Breast epithelium (tissue), 4 donors: ENCODE measurements at regions not wholly inside any gene's neighbourhood (a gene's known extent, or its start where the extent isn't known, plus 50 kb on each side); places are given as distances from the start of the nearest gene placed in this dataset.

Source experiments
- DNase-seq, 2 donors: peaks; one replicate each; pipeline ENCODE4 v3.0.0-alpha.2; 2019; ENCODE audit warnings: low spot score in 2 of 2
- H3K27ac ChIP-seq, 2 donors: fragments of 200-600 bp; sonication (generic) in 1 of 2; one replicate each; pipeline ENCODE4 v1.5.1; 2016 to 2019; ENCODE audit warnings: mild to moderate bottlenecking in 1 of 2
- H3K27me3 ChIP-seq, 2 donors: fragments of 200-600 bp; sonication (generic) in 1 of 2; one replicate each; pipeline versions ENCODE4 v1.5.1 to v1.6.0; 2017 to 2019; ENCODE audit warnings: control low read depth in 1 of 2, mild to moderate bottlenecking in 1 of 2
- H3K36me3 ChIP-seq: fragments of 200-600 bp; one replicate; pipeline ENCODE4 v1.5.1; 2019
- H3K4me1 ChIP-seq, 2 donors: fragments of 200-600 bp; sonication (generic); one replicate each; pipeline ENCODE4 v1.5.1; 2016 to 2019; ENCODE audit warnings: control low read depth in 1 of 2
- H3K4me3 ChIP-seq, 3 donors: fragments of 200-600 bp; sonication (generic); 1 replicate in 2 of 3; 2 replicates in 1 of 3; pipeline ENCODE4 v1.5.1; 2016 to 2019; ENCODE audit warnings: mild to moderate bottlenecking in 3 of 3, moderate library complexity in 2 of 3
- H3K9me3 ChIP-seq, 2 donors: fragments of 200-600 bp; sonication (generic) in 1 of 2; one replicate each; pipeline ENCODE4 v1.5.1; 2016 to 2019; ENCODE audit warnings: control low read depth in 1 of 2
- POLR2A ChIP-seq: fragments of 450-650 bp; IDR thresholded peaks from one replicate; pipeline ENCODE4 v1.6.1; 2016; ENCODE audit warnings: antibody characterized with exemption, mild to moderate bottlenecking, moderate library complexity
- POLR2AphosphoS5 ChIP-seq, 3 donors: sonication (generic); formaldehyde crosslinking; IDR thresholded peaks; one replicate each; pipeline ENCODE4 v1.6.1; 2017; ENCODE audit warnings: antibody characterized with exemption in 3 of 3
- intact Hi-C: fragments of 100-400 bp; cut with DNase I; formaldehyde crosslinking; loops from one replicate; pipeline ENCODE4 v1.15.1; 2023; ENCODE audit warnings: low total_unique reads
- TF ChIP-seq, protein P1 (sequence below), 3 donors: fragments of 450-650 bp; IDR thresholded peaks; one replicate each; pipeline ENCODE4 v1.5.1; 2016 to 2017; ENCODE audit warnings: antibody characterized with exemption in 3 of 3, mild to moderate bottlenecking in 3 of 3, moderate library complexity in 3 of 3

DNA sequence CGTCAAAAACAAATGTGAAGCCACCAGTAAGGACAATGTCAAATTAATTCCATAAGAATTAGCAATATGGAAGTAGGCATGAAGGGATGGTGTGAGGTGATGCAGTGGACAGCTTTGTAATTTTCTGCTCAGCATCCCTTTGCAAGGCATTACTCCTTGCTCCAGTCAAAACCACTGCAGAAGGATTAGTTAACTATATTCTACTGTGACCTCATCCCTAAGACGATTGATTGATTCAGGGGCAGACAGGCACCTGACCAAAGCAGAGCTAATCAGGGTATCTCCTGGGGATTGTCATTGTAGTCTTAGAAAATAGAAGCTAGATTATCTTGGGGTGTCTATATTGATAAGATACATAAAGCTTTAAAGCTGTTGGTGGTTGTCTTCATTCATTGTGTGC lies 98.7 kb downstream of the NMUR2 start:
- TF ChIP-seq POLR2AphosphoS5 (IDR thresholded peaks at IDR 0.05) (no peak), POLR2A (no peak)
- TF ChIP-seq, protein P1, sequence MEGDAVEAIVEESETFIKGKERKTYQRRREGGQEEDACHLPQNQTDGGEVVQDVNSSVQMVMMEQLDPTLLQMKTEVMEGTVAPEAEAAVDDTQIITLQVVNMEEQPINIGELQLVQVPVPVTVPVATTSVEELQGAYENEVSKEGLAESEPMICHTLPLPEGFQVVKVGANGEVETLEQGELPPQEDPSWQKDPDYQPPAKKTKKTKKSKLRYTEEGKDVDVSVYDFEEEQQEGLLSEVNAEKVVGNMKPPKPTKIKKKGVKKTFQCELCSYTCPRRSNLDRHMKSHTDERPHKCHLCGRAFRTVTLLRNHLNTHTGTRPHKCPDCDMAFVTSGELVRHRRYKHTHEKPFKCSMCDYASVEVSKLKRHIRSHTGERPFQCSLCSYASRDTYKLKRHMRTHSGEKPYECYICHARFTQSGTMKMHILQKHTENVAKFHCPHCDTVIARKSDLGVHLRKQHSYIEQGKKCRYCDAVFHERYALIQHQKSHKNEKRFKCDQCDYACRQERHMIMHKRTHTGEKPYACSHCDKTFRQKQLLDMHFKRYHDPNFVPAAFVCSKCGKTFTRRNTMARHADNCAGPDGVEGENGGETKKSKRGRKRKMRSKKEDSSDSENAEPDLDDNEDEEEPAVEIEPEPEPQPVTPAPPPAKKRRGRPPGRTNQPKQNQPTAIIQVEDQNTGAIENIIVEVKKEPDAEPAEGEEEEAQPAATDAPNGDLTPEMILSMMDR (IDR thresholded peaks at IDR 0.05) = no peak
- no peak overlapping the region for H3K4me3 ChIP-seq
- H3K4me1 ChIP-seq = no peaks in the 10 kb centered on the region
- no peaks in the 10 kb centered on the region for H3K27me3 ChIP-seq
- intact Hi-C loops = no loop called here
- no peak overlapping the region for H3K27ac ChIP-seq
- DNase-seq = no peak
- H3K36me3 ChIP-seq = no peaks in the 10 kb centered on the region
- H3K9me3 ChIP-seq = no peaks in the 10 kb centered on the region

DNA sequence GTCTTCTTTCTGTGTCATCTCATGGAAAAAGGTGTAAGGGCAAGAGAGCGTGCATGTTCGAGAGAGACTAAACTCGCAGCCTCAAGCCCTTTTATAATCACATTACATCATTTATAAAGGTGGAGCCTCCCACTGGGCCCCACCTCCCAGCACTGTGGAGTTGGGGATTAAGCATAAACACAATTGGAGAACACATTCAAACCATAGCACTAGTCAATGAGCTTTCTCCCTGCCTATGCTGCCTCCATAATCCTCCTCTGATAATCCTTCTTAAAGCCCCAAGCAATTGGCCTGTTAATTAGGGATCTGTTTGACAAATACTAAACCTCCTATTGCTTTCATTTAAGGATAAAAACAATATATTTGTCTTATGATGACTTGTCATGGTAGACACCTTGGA lies 99.6 kb downstream of the NMUR2 start:
- no peaks in the 10 kb centered on the region for H3K36me3 ChIP-seq
- H3K4me1 ChIP-seq = no peaks in the 10 kb centered on the region
- no peaks in the 10 kb centered on the region for H3K9me3 ChIP-seq
- H3K27me3 ChIP-seq = no peaks in the 10 kb centered on the region
- no peak overlapping the region for H3K4me3 ChIP-seq
- TF ChIP-seq, protein P1 (IDR thresholded peaks at IDR 0.05) = no peak
- TF ChIP-seq POLR2A (no peak), POLR2AphosphoS5 (IDR thresholded peaks at IDR 0.05) (no peak)
- H3K27ac ChIP-seq = no peak overlapping the region
- intact Hi-C loops = no loop called here
- DNase-seq = no peak

DNA sequence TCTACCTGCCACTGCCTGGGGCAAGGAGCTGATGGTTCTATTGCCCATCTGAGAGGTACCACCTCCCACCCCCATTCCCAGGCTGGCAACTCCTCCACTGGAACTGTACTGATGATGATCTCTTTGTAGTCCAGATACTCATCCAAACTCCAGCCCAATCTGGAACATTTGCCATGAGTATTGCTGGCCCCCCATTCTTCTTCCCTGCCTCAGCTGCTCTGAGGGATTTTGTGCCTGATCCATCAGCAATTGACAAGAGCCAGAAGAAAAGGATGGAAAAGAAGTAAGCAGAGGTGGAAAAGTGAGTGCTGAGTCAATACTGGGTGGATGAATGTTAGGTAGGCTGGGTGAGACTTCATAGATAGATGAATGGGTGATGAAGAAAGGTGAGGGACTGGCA lies 101.2 kb downstream of the NMUR2 start:
- no peaks in the 10 kb centered on the region for H3K9me3 ChIP-seq
- no peak for TF ChIP-seq POLR2A
- no peak for TF ChIP-seq POLR2AphosphoS5 (IDR thresholded peaks at IDR 0.05)
- TF ChIP-seq, protein P1 (IDR thresholded peaks at IDR 0.05) = no peak
- intact Hi-C loops = no loop called here
- no peak for DNase-seq
- no peaks in the 10 kb centered on the region for H3K27me3 ChIP-seq
- H3K4me1 ChIP-seq = no peaks in the 10 kb centered on the region
- H3K4me3 ChIP-seq = no peak overlapping the region
- H3K27ac ChIP-seq = no peak overlapping the region
- H3K36me3 ChIP-seq = no peaks in the 10 kb centered on the region

DNA sequence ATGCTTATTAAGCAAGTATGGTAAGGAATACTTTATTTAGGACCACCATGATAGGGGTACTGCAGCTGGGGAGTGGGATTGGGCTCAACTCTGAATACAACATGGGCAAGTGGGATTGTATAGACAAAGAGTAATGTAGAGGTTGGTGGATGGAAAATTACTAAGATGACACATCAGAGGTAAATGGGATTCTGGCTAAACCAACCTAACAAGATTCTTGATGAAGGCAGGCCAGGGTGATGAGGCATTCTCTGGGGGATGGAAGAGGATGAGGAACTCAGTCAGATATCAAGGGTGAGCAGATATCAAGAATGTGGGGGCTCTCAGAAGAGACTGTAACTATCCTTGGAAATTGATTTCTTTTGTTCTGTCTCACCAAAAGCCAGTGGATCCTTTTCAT lies 107.2 kb downstream of the NMUR2 start:
- no peaks in the 10 kb centered on the region for H3K4me1 ChIP-seq
- H3K36me3 ChIP-seq = no peaks in the 10 kb centered on the region
- TF ChIP-seq POLR2AphosphoS5 (IDR thresholded peaks at IDR 0.05) (no peak), POLR2A (no peak)
- TF ChIP-seq, protein P1 (IDR thresholded peaks at IDR 0.05) = no peak
- no peak for DNase-seq
- no peaks in the 10 kb centered on the region for H3K27me3 ChIP-seq
- intact Hi-C loops = no loop called here
- no peak overlapping the region for H3K4me3 ChIP-seq
- no peak overlapping the region for H3K27ac ChIP-seq
- no peaks in the 10 kb centered on the region for H3K9me3 ChIP-seq

DNA sequence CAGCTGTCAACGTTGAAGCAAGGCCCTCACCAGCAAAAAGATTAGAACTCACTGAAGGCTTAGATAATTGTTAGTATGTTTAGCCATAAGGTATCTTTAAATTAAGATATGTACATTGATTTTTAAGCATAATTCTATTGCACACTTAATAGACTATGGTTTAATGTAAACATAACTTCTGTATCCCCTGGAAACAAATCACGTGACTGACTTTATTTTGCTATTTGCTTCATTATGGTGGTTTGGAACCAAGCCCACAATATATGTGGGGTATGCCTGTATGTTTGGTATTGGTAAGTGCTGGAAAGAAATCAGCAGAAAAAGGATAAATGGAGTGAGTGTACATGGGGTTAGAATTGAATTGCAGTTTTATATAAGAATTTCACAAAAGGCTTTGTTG lies 111.9 kb downstream of the NMUR2 start:
- no peaks in the 10 kb centered on the region for H3K4me1 ChIP-seq
- H3K27me3 ChIP-seq = no peaks in the 10 kb centered on the region
- H3K36me3 ChIP-seq = no peaks in the 10 kb centered on the region
- DNase-seq = no peak
- TF ChIP-seq POLR2AphosphoS5 (IDR thresholded peaks at IDR 0.05) (no peak), POLR2A (no peak)
- TF ChIP-seq, protein P1 (IDR thresholded peaks at IDR 0.05) = no peak
- H3K4me3 ChIP-seq = no peak overlapping the region
- intact Hi-C loops = no loop called here
- no peak overlapping the region for H3K27ac ChIP-seq
- no peaks in the 10 kb centered on the region for H3K9me3 ChIP-seq
